Spinal cord (tissue), 9 donors: ENCODE measurements at regions not wholly inside any gene's neighbourhood (a gene's known extent, or its start where the extent isn't known, plus 50 kb on each side); places are given as distances from the start of the nearest gene placed in this dataset.
A peak's percentile ranks its signal among the peaks of the same experiment; 100 is the strongest.

ENCODE experiments used
- DNase-seq, 6 donors: peaks; one replicate each; pipeline versions ENCODE4 v3.0.0 to v3.0.0-alpha.2; 2013 to 2015; ENCODE audit warnings: low spot score in 6 of 6, low read depth in 4 of 6
- H3K27ac ChIP-seq: one replicate; pipeline ENCODE4 v1.5.1; 2013; ENCODE audit warnings: low read depth, low read length, control low read depth
- H3K27me3 ChIP-seq: one replicate; pipeline ENCODE4 v1.6.1; 2013; ENCODE audit warnings: low read length; ENCODE audit not compliant: control insufficient read depth, insufficient read depth
- H3K36me3 ChIP-seq: one replicate; pipeline ENCODE4 v1.6.1; 2013; ENCODE audit warnings: low read length; ENCODE audit not compliant: control insufficient read depth, insufficient read depth
- H3K4me1 ChIP-seq: one replicate; pipeline ENCODE4 v1.6.1; 2013; ENCODE audit warnings: low read length; ENCODE audit not compliant: control insufficient read depth, insufficient read depth
- H3K4me3 ChIP-seq: one replicate; pipeline ENCODE4 v1.5.1; 2013; ENCODE audit warnings: low read depth, low read length, control low read depth
- H3K9me3 ChIP-seq: one replicate; pipeline ENCODE4 v1.6.1; 2013; ENCODE audit warnings: low read length; ENCODE audit not compliant: control insufficient read depth, insufficient read depth
- WGBS: methylation state at CpG from one replicate; pipeline ENCODE4 v1.1.5; 2013; ENCODE audit warnings: missing lambda C conversion rate; ENCODE audit not compliant: insufficient coverage; 5-methylcytosine and 5-hydroxymethylcytosine counted together
- donor health status: healthy.

GRCh38 chr16:59290718-59291117, 556.6 kb upstream of the GOT2 start:
- H3K27ac ChIP-seq, result no peak overlapping the region
- H3K36me3 ChIP-seq, result no peaks in the 10 kb centered on the region
- no peak for DNase-seq
- no peaks in the 10 kb centered on the region for H3K4me1 ChIP-seq
- H3K27me3 ChIP-seq, result no peaks in the 10 kb centered on the region
- 97% methylated on average over 3 of the region's 3 CpGs for WGBS
- no peak overlapping the region for H3K4me3 ChIP-seq
- H3K9me3 ChIP-seq, result no peaks in the 10 kb centered on the region

- peaks cover 7% of the 10 kb centered on the region for H3K9me3 ChIP-seq
- 80% methylated on average over 1 of the region's 3 CpGs for WGBS
- peak in 1 of 6 donors; percentile 51 for DNase-seq
- H3K27me3 ChIP-seq, result no peaks in the 10 kb centered on the region
- H3K27ac ChIP-seq, result no peak overlapping the region
- H3K36me3 ChIP-seq, result no peaks in the 10 kb centered on the region
- H3K4me1 ChIP-seq, result no peaks in the 10 kb centered on the region
- H3K4me3 ChIP-seq, result no peak overlapping the region
These were observed 555.0 kb upstream of the GOT2 start for GRCh38 chr16:59289151-59289550.

GRCh38 chr16:59274141-59274540, 540.0 kb upstream of the GOT2 start:
- H3K4me3 ChIP-seq, result no peak overlapping the region
- H3K27me3 ChIP-seq, result no peaks in the 10 kb centered on the region
- no peaks in the 10 kb centered on the region for H3K9me3 ChIP-seq
- H3K27ac ChIP-seq, result no peak overlapping the region
- DNase-seq, result no peak
- H3K36me3 ChIP-seq, result no peaks in the 10 kb centered on the region
- WGBS, result 27% methylated on average over 2 of the region's 3 CpGs
- H3K4me1 ChIP-seq, result no peaks in the 10 kb centered on the region

- Histone ChIP-seq H3K36me3 (no peaks in the 10 kb centered on the region), H3K27ac (no peak overlapping the region), H3K27me3 (no peaks in the 10 kb centered on the region), H3K4me1 (no peaks in the 10 kb centered on the region), H3K4me3 (no peak overlapping the region), H3K9me3 (no peaks in the 10 kb centered on the region)
- DNase-seq, result no peak
- WGBS, result no CpG with 5 or more reads among the region's 4 CpGs
These were observed 529.8 kb upstream of the GOT2 start for GRCh38 chr16:59263955-59264354.

- Histone ChIP-seq H3K27me3 (no peaks in the 10 kb centered on the region), H3K36me3 (no peaks in the 10 kb centered on the region), H3K27ac (no peak overlapping the region), H3K4me1 (no peaks in the 10 kb centered on the region), H3K4me3 (no peak overlapping the region), H3K9me3 (no peaks in the 10 kb centered on the region)
- no peak for DNase-seq
- WGBS, result no CpG with 5 or more reads among the region's 4 CpGs
These were observed 526.8 kb upstream of the GOT2 start for GRCh38 chr16:59260892-59261291.

GRCh38 chr16:59259950-59260319, 525.8 kb upstream of the GOT2 start:
- Histone ChIP-seq H3K4me1 (no peaks in the 10 kb centered on the region), H3K36me3 (no peaks in the 10 kb centered on the region), H3K27ac (no peak overlapping the region), H3K27me3 (no peaks in the 10 kb centered on the region), H3K4me3 (no peak overlapping the region), H3K9me3 (no peaks in the 10 kb centered on the region)
- no peak for DNase-seq

- 80% methylated on average over 12 of the region's 18 CpGs for WGBS
- Histone ChIP-seq H3K9me3 (no peaks in the 10 kb centered on the region), H3K4me1 (no peaks in the 10 kb centered on the region), H3K27ac (no peak overlapping the region), H3K4me3 (no peak overlapping the region), H3K27me3 (no peaks in the 10 kb centered on the region), H3K36me3 (no peaks in the 10 kb centered on the region)
- no peak for DNase-seq
These were observed 525.2 kb upstream of the GOT2 start for GRCh38 chr16:59259074-59259949.

- no peak for DNase-seq
- H3K9me3 ChIP-seq, result no peaks in the 10 kb centered on the region
- 79% methylated on average over 2 of the region's 3 CpGs for WGBS
- no peaks in the 10 kb centered on the region for H3K27me3 ChIP-seq
- H3K36me3 ChIP-seq, result no peaks in the 10 kb centered on the region
- H3K27ac ChIP-seq, result no peak overlapping the region
- no peak overlapping the region for H3K4me3 ChIP-seq
- H3K4me1 ChIP-seq, result no peaks in the 10 kb centered on the region
These were observed 518.2 kb upstream of the GOT2 start for GRCh38 chr16:59252317-59252716.

- H3K4me3 ChIP-seq, result no peak overlapping the region
- no peak overlapping the region for H3K27ac ChIP-seq
- no peaks in the 10 kb centered on the region for H3K27me3 ChIP-seq
- no peaks in the 10 kb centered on the region for H3K4me1 ChIP-seq
- DNase-seq, result no peak
- no peaks in the 10 kb centered on the region for H3K36me3 ChIP-seq
- H3K9me3 ChIP-seq, result no peaks in the 10 kb centered on the region
- 50% methylated on average over 4 of the region's 4 CpGs for WGBS
These were observed 514.9 kb upstream of the GOT2 start for GRCh38 chr16:59249011-59249410.

GRCh38 chr16:59242556-59242955, 508.4 kb upstream of the GOT2 start:
- WGBS, result no CpG with 5 or more reads among the region's 4 CpGs
- no peak for DNase-seq

More at GRCh38 chr16:59242556-59242955, 508.4 kb upstream of the GOT2 start:
- H3K4me1 ChIP-seq, result no peaks in the 10 kb centered on the region
- H3K27ac ChIP-seq, result no peak overlapping the region
- no peaks in the 10 kb centered on the region for H3K27me3 ChIP-seq
- no peak overlapping the region for H3K4me3 ChIP-seq
- H3K9me3 ChIP-seq, result no peaks in the 10 kb centered on the region
- no peaks in the 10 kb centered on the region for H3K36me3 ChIP-seq
